ENCODE measurements at regions not wholly inside any gene's neighbourhood (a gene's known extent, or its start where the extent isn't known, plus 50 kb on each side); places are given as distances from the start of the nearest gene placed in this dataset.

GRCh38 chr20:48153523-48153922 lies 368.2 kb upstream of the SULF2 start:
- TF ChIP-seq CTCF (IDR thresholded peaks at IDR 0.05), result no peak

GRCh38 chr20:48153103-48153502 lies 367.8 kb upstream of the SULF2 start:
- intact Hi-C loops (cut with DNase I), result no loop called here
- no peaks in the 10 kb centered on the region for H3K4me1 ChIP-seq
- no peaks in the 10 kb centered on the region for H3K36me3 ChIP-seq (ENCODE audit: insufficient read depth in 1 of 2, low read depth in 1 of 2)
- H3K27ac ChIP-seq, result no peak overlapping the region
- peaks cover 0 to 2% (median 0%) of the 10 kb centered on the region in 3 donors for H3K27me3 ChIP-seq (ENCODE audit: insufficient read depth in 3 of 3, low read length in 2 of 3)
- ATAC-seq (no peak), DNase-seq (no peak)
- 78 to 87% (median 83%) methylated on average over 10 of the region's 10 CpGs for WGBS, 3 donors
- H3K4me3 ChIP-seq, result no peak overlapping the region
- peaks cover 7% of the 10 kb centered on the region for H3K9me3 ChIP-seq
- no peak for TF ChIP-seq CTCF (IDR thresholded peaks at IDR 0.05)

More at GRCh38 chr20:48153523-48153922, 368.2 kb upstream of the SULF2 start:
- Histone ChIP-seq H3K36me3 (ENCODE audit: insufficient read depth in 1 of 2, low read depth in 1 of 2) (no peaks in the 10 kb centered on the region), H3K4me3 (no peak overlapping the region), H3K4me1 (no peaks in the 10 kb centered on the region), H3K9me3 (peaks cover 7% of the 10 kb centered on the region), H3K27me3 (ENCODE audit: insufficient read depth in 3 of 3, low read length in 2 of 3) (peaks cover 0 to 2% (median 0%) of the 10 kb centered on the region in 3 donors), H3K27ac (no peak overlapping the region)
- WGBS, 3 donors, result 22 to 35% (median 25%) methylated on average over 3 of the region's 3 CpGs
- intact Hi-C loops (cut with DNase I), result no loop called here
- no peak for DNase-seq
- ATAC-seq, result no peak

- no peaks in the 10 kb centered on the region for H3K4me1 ChIP-seq
- H3K9me3 ChIP-seq, result no peaks in the 10 kb centered on the region
- H3K27me3 ChIP-seq (ENCODE audit: insufficient read depth in 3 of 3, low read length in 2 of 3), result peaks cover 0 to 4% (median 0%) of the 10 kb centered on the region in 3 donors
- H3K27ac ChIP-seq, result no peak overlapping the region
- H3K36me3 ChIP-seq (ENCODE audit: insufficient read depth in 1 of 2, low read depth in 1 of 2), result no peaks in the 10 kb centered on the region
- intact Hi-C loops (cut with DNase I), result no loop called here
- TF ChIP-seq CTCF (IDR thresholded peaks at IDR 0.05), result no peak
- no peak for DNase-seq
- H3K4me3 ChIP-seq, result no peak overlapping the region
- WGBS, 3 donors, result 83 to 92% (median 86%) methylated on average over 7 of the region's 7 CpGs
- ATAC-seq, result no peak
Measured at GRCh38 chr20:48150568-48150967, 365.3 kb upstream of the SULF2 start.

- Histone ChIP-seq H3K36me3 (ENCODE audit: insufficient read depth in 1 of 2, low read depth in 1 of 2) (no peaks in the 10 kb centered on the region), H3K4me1 (no peaks in the 10 kb centered on the region), H3K27me3 (ENCODE audit: insufficient read depth in 3 of 3, low read length in 2 of 3) (peaks cover 0 to 2% (median 0%) of the 10 kb centered on the region in 3 donors), H3K4me3 (no peak overlapping the region), H3K27ac (no peak overlapping the region), H3K9me3 (no peaks in the 10 kb centered on the region)
- intact Hi-C loops (cut with DNase I), result no loop called here
- no peak for ATAC-seq
- 64 to 71% (median 70%) methylated on average over 15 of the region's 15 CpGs for WGBS, 3 donors
- TF ChIP-seq CTCF (IDR thresholded peaks at IDR 0.05), result no peak
- no peak for DNase-seq
Measured at GRCh38 chr20:48149902-48150301, 364.6 kb upstream of the SULF2 start.
